ENCODE measurements at regions not wholly inside any gene's neighbourhood (a gene's known extent, or its start where the extent isn't known, plus 50 kb on each side); places are given as distances from the start of the nearest gene placed in this dataset.

- no peak for DNase-seq (ENCODE audit: extremely low spot score, unreplicated experiment)
- H3K9me3 Mint-ChIP-seq (ENCODE audit: unreplicated experiment): no peaks in the 10 kb centered on the region
- H3K4me1 Mint-ChIP-seq (ENCODE audit: unreplicated experiment): no peaks in the 10 kb centered on the region
- H3K4me3 Mint-ChIP-seq (ENCODE audit: unreplicated experiment): no peak overlapping the region
- H3K36me3 Mint-ChIP-seq (ENCODE audit: unreplicated experiment): no peaks in the 10 kb centered on the region
- no peak overlapping the region for H3K27ac Mint-ChIP-seq (ENCODE audit: unreplicated experiment)
- no peak for TF ChIP-seq CTCF (IDR thresholded peaks at IDR 0.05)
- peaks cover 17% of the 10 kb centered on the region for H3K27me3 Mint-ChIP-seq (ENCODE audit: unreplicated experiment)
Measured at GRCh38 chr3:31268868-31269267, 263.9 kb upstream of the STT3B start.

GRCh38 chr3:31270010-31270409, 262.7 kb upstream of the STT3B start:
- Mint-ChIP-seq H3K4me1 (ENCODE audit: unreplicated experiment) (peaks cover 10% of the 10 kb centered on the region), H3K27ac (ENCODE audit: unreplicated experiment) (no peak overlapping the region), H3K4me3 (ENCODE audit: unreplicated experiment) (no peak overlapping the region), H3K27me3 (ENCODE audit: unreplicated experiment) (peaks cover 17% of the 10 kb centered on the region), H3K36me3 (ENCODE audit: unreplicated experiment) (no peaks in the 10 kb centered on the region), H3K9me3 (ENCODE audit: unreplicated experiment) (no peaks in the 10 kb centered on the region)
- TF ChIP-seq CTCF (IDR thresholded peaks at IDR 0.05): no peak
- DNase-seq (ENCODE audit: extremely low spot score, unreplicated experiment): no peak

GRCh38 chr3:31274326-31275024, 258.2 kb upstream of the STT3B start:
- no peaks in the 10 kb centered on the region for H3K36me3 Mint-ChIP-seq (ENCODE audit: unreplicated experiment)
- H3K4me3 Mint-ChIP-seq (ENCODE audit: unreplicated experiment): no peak overlapping the region
- peaks cover 14% of the 10 kb centered on the region for H3K27me3 Mint-ChIP-seq (ENCODE audit: unreplicated experiment)
- H3K27ac Mint-ChIP-seq (ENCODE audit: unreplicated experiment): peak overlapping the region; percentile 29
- no peak for DNase-seq (ENCODE audit: extremely low spot score, unreplicated experiment)
- H3K4me1 Mint-ChIP-seq (ENCODE audit: unreplicated experiment): peaks cover 13% of the 10 kb centered on the region
- no peak for TF ChIP-seq CTCF (IDR thresholded peaks at IDR 0.05)
- no peaks in the 10 kb centered on the region for H3K9me3 Mint-ChIP-seq (ENCODE audit: unreplicated experiment)

GRCh38 chr3:31275038-31275572, 257.6 kb upstream of the STT3B start:
- Mint-ChIP-seq H3K9me3 (ENCODE audit: unreplicated experiment) (no peaks in the 10 kb centered on the region), H3K27me3 (ENCODE audit: unreplicated experiment) (peaks cover 10% of the 10 kb centered on the region), H3K4me1 (ENCODE audit: unreplicated experiment) (peaks cover 13% of the 10 kb centered on the region), H3K27ac (ENCODE audit: unreplicated experiment) (no peak overlapping the region), H3K4me3 (ENCODE audit: unreplicated experiment) (no peak overlapping the region), H3K36me3 (ENCODE audit: unreplicated experiment) (no peaks in the 10 kb centered on the region)
- no peak for TF ChIP-seq CTCF (IDR thresholded peaks at IDR 0.05)
- no peak for DNase-seq (ENCODE audit: extremely low spot score, unreplicated experiment)

GRCh38 chr3:31275583-31275982, 257.1 kb upstream of the STT3B start:
- peaks cover 13% of the 10 kb centered on the region for H3K4me1 Mint-ChIP-seq (ENCODE audit: unreplicated experiment)
- TF ChIP-seq CTCF (IDR thresholded peaks at IDR 0.05): no peak
- no peaks in the 10 kb centered on the region for H3K36me3 Mint-ChIP-seq (ENCODE audit: unreplicated experiment)
- H3K4me3 Mint-ChIP-seq (ENCODE audit: unreplicated experiment): no peak overlapping the region
- H3K27ac Mint-ChIP-seq (ENCODE audit: unreplicated experiment): no peak overlapping the region
- peaks cover 9% of the 10 kb centered on the region for H3K27me3 Mint-ChIP-seq (ENCODE audit: unreplicated experiment)
- no peak for DNase-seq (ENCODE audit: extremely low spot score, unreplicated experiment)
- H3K9me3 Mint-ChIP-seq (ENCODE audit: unreplicated experiment): no peaks in the 10 kb centered on the region

Data from osteocyte (in vitro differentiated cells).